IMR-90 (cell line): ENCODE measurements at regions not wholly inside any gene's neighbourhood (a gene's known extent, or its start where the extent isn't known, plus 50 kb on each side); places are given as distances from the start of the nearest gene placed in this dataset.

Experiments used
- ATAC-seq: fragments of 200-7000 bp; cut with Tn5 transposase; 2 replicates; pipeline ENCODE4 v1.9.1; 2020; ENCODE audit warnings: low read depth, mild to moderate bottlenecking, moderate library complexity
- BruUV-seq: library from RNA; stranded (reverse); fragments of 400-500 nt; replicated peaks from 2 replicates; lab custom pipeline; 2021; lab: Mats Ljungman, UMichigan
- CTCF ChIA-PET: fragments of 300-600 bp; formaldehyde crosslinking; extraction: SDS; loops from one replicate; lab custom pipeline; 2021; ENCODE audit warnings: antibody characterized with exemption; lab: Yijun Ruan, JAX
- POLR2A ChIA-PET: fragments of 300-600 bp; sonication (Branson Sonifier 250); formaldehyde crosslinking; loops from one replicate; lab custom pipeline; 2022; ENCODE audit warnings: antibody characterized with exemption; ENCODE audit not compliant: unreplicated experiment; lab: Charles Lee
- DNase-seq: peaks from one replicate; pipeline ENCODE4 v3.0.0; 2013
- H2AFZ ChIP-seq: replicated peaks from 2 replicates; pipeline ENCODE3; 2013; ENCODE audit warnings: low read length, mild to moderate bottlenecking; ENCODE audit not compliant: poor library complexity
- H2AK5ac ChIP-seq: 2 replicates; pipeline ENCODE4 v1.6.1; 2013; ENCODE audit warnings: low read depth, low read length, inconsistent platforms
- H2AK9ac ChIP-seq: replicated peaks from 2 replicates; pipeline ENCODE3; 2013; ENCODE audit warnings: mild to moderate bottlenecking, low read depth, low read length, moderate library complexity; ENCODE audit not compliant: poor library complexity
- H2BK120ac ChIP-seq: 2 replicates; pipeline ENCODE4 v1.6.1; 2013; ENCODE audit warnings: low read depth, low read length, inconsistent platforms
- H2BK15ac ChIP-seq: 3 replicates; pipeline ENCODE4 v1.6.1; 2013; ENCODE audit warnings: low read depth, low read length, inconsistent platforms
- H2BK20ac ChIP-seq: 2 replicates; pipeline ENCODE4 v1.6.1; 2013; ENCODE audit warnings: low read depth, mild to moderate bottlenecking, inconsistent platforms, low read length, moderate library complexity
- H2BK5ac ChIP-seq: 2 replicates; pipeline ENCODE4 v1.6.1; 2013; ENCODE audit warnings: mild to moderate bottlenecking, low read depth, low read length, inconsistent platforms; ENCODE audit not compliant: poor library complexity, severe bottlenecking
- H3K14ac ChIP-seq: replicated peaks from 2 replicates; pipeline ENCODE4 v1.6.1; 2013; ENCODE audit warnings: low read depth, low read length, inconsistent platforms
- H3K18ac ChIP-seq: 2 replicates; pipeline ENCODE4 v1.6.1; 2013; ENCODE audit warnings: low read depth, low read length, control low read depth
- H3K23ac ChIP-seq: 2 replicates; pipeline ENCODE4 v1.6.1; 2013; ENCODE audit warnings: low read depth, low read length, inconsistent platforms
- H3K27ac ChIP-seq: 2 replicates; pipeline ENCODE4 v1.5.1; 2013; ENCODE audit warnings: mild to moderate bottlenecking, control low read depth, low read length; ENCODE audit not compliant: insufficient read depth
- H3K27me3 ChIP-seq: 2 replicates; pipeline ENCODE4 v1.6.1; 2013; ENCODE audit warnings: low read length; ENCODE audit not compliant: control insufficient read depth, insufficient read depth
- H3K36me3 ChIP-seq: 2 replicates; pipeline ENCODE4 v1.6.1; 2013; ENCODE audit warnings: low read length, mixed read lengths; ENCODE audit not compliant: control insufficient read depth, insufficient read depth
- H3K4ac ChIP-seq: 2 replicates; pipeline ENCODE4 v1.6.1; 2013; ENCODE audit warnings: low read depth, low read length, inconsistent platforms
- H3K4me1 ChIP-seq: 2 replicates; pipeline ENCODE4 v1.6.1; 2013; ENCODE audit warnings: low read length, mixed read lengths; ENCODE audit not compliant: control insufficient read depth, insufficient read depth
- H3K4me2 ChIP-seq: 2 replicates; pipeline ENCODE4 v1.6.1; 2013; ENCODE audit warnings: low read depth, mild to moderate bottlenecking, control low read depth, low read length, moderate library complexity
- H3K4me3 ChIP-seq: 2 replicates; pipeline ENCODE4 v1.5.1; 2013; ENCODE audit warnings: low read depth, mild to moderate bottlenecking, control low read depth, low read length, moderate library complexity; ENCODE audit not compliant: insufficient read depth
- H3K56ac ChIP-seq: 2 replicates; pipeline ENCODE4 v1.6.1; 2013; ENCODE audit warnings: low read length, inconsistent platforms; ENCODE audit not compliant: insufficient read depth; ENCODE audit errors: extremely low read depth
- H3K79me1 ChIP-seq, 2 experiments: 2 replicates each; pipeline ENCODE4 v1.6.1; 2013; ENCODE audit warnings: low read length in 2 of 2, inconsistent platforms in 1 of 2, low read depth in 1 of 2
- H3K9ac ChIP-seq: 2 replicates; pipeline ENCODE4 v1.6.1; 2013; ENCODE audit warnings: low read depth, low read length, control low read depth
- H3K9me1 ChIP-seq: 2 replicates; pipeline ENCODE4 v1.6.1; 2013; ENCODE audit warnings: low read length, inconsistent platforms; ENCODE audit not compliant: insufficient read depth
- H3K9me3 ChIP-seq: 2 replicates; pipeline ENCODE4 v1.6.1; 2013; ENCODE audit warnings: low read length; ENCODE audit not compliant: control insufficient read depth, insufficient read depth
- H4K20me1 ChIP-seq: 2 replicates; pipeline ENCODE4 v1.6.1; 2013; ENCODE audit warnings: low read length, inconsistent platforms; ENCODE audit not compliant: insufficient read depth
- H4K5ac ChIP-seq: 2 replicates; pipeline ENCODE4 v1.6.1; 2013; ENCODE audit warnings: mild to moderate bottlenecking, low read depth, low read length, control low read depth
- H4K8ac ChIP-seq, 2 experiments: 2 replicates each; pipeline ENCODE4 v1.6.1; 2013; ENCODE audit warnings: low read depth in 2 of 2, low read length in 2 of 2, control low read depth in 1 of 2, inconsistent platforms in 1 of 2
- H4K91ac ChIP-seq: 2 replicates; pipeline ENCODE4 v1.6.1; 2013; ENCODE audit warnings: low read depth, low read length, inconsistent platforms; ENCODE audit not compliant: insufficient read depth
- BHLHE40 ChIP-seq: fragments of 150-350 bp; IDR thresholded peaks from 2 replicates; pipeline ENCODE4 v1.6.1; 2016; ENCODE audit warnings: mild to moderate bottlenecking, low read depth, low read length
- CEBPB ChIP-seq: IDR thresholded peaks from 2 replicates; pipeline ENCODE4 v1.6.1; 2012; ENCODE audit warnings: low read depth, low read length, improper control_type of control experiment
- CHD1 ChIP-seq: IDR thresholded peaks from 2 replicates; pipeline ENCODE4 v1.6.1; 2012; ENCODE audit warnings: low read depth, low read length, improper control_type of control experiment
- FOS ChIP-seq: fragments of 150-350 bp; IDR thresholded peaks from 2 replicates; pipeline ENCODE4 v1.6.1; 2016; ENCODE audit warnings: low read depth, low read length
- MAFK ChIP-seq: IDR thresholded peaks from 2 replicates; pipeline ENCODE4 v1.6.1; 2012; ENCODE audit warnings: low read depth, low read length, improper control_type of control experiment
- MAZ ChIP-seq: IDR thresholded peaks from 2 replicates; pipeline ENCODE4 v1.6.1; 2012; ENCODE audit warnings: low read depth, mild to moderate bottlenecking, low read length, improper control_type of control experiment, moderate library complexity, borderline replicate concordance
- MXI1 ChIP-seq: IDR thresholded peaks from 2 replicates; pipeline ENCODE4 v1.6.1; 2012; ENCODE audit warnings: low read depth, mild to moderate bottlenecking, low read length, moderate library complexity, borderline replicate concordance
- NFE2L2 ChIP-seq: fragments of 150-350 bp; IDR thresholded peaks from 2 replicates; pipeline ENCODE4 v1.6.1; 2016; ENCODE audit warnings: low read depth, mild to moderate bottlenecking, low read length
- POLR2A ChIP-seq: IDR thresholded peaks from 2 replicates; pipeline ENCODE4 v1.6.1; 2012; ENCODE audit warnings: mild to moderate bottlenecking, low read depth, low read length
- RAD21 ChIP-seq: IDR thresholded peaks from 2 replicates; pipeline ENCODE4 v1.6.1; 2012; ENCODE audit warnings: low read length, improper control_type of control experiment
- RCOR1 ChIP-seq: IDR thresholded peaks from 2 replicates; pipeline ENCODE4 v1.6.1; 2012; ENCODE audit warnings: mild to moderate bottlenecking, low read length, improper control_type of control experiment; ENCODE audit not compliant: insufficient replicate concordance
- RFX5 ChIP-seq: IDR thresholded peaks from 2 replicates; pipeline ENCODE4 v1.8.0; 2012; ENCODE audit warnings: low read depth, mild to moderate bottlenecking, low read length, moderate library complexity
- SMC3 ChIP-seq: fragments of 150-350 bp; IDR thresholded peaks from 2 replicates; pipeline ENCODE4 v1.6.1; 2016; ENCODE audit warnings: low read depth, mild to moderate bottlenecking, antibody characterized with exemption, low read length, moderate library complexity
- WGBS, 2 experiments: methylation state at CpG; one replicate each; pipeline versions ENCODE4 v1.1.5 to v1.1.7; 2013; ENCODE audit warnings: missing lambda C conversion rate in 2 of 2; ENCODE audit not compliant: insufficient read length in 1 of 2; ENCODE audit errors: extremely low coverage in 2 of 2; 5-methylcytosine and 5-hydroxymethylcytosine counted together
- dilution Hi-C: fragments of 300-500 bp; cut with HindIII; formaldehyde crosslinking; loops from one replicate; pipeline ENCODE4 v1.14.3; 2018; ENCODE audit warnings: low sequenced_read_pairs; ENCODE audit not compliant: unreplicated experiment
- in situ Hi-C: fragments of 300-500 bp; cut with MboI; formaldehyde crosslinking; loops from 3 replicates; pipeline ENCODE4 v1.14.3; 2019; ENCODE audit warnings: low sequenced_read_pairs, inconsistent platforms, mixed read lengths
- intact Hi-C: fragments of 100-400 bp; cut with micrococcal nuclease; formaldehyde crosslinking; loops from 2 replicates; pipeline ENCODE4 v1.10.0; 2022
- TF ChIP-seq, protein P1 (sequence below): fragments of 150-350 bp; IDR thresholded peaks from 2 replicates; pipeline ENCODE4 v1.6.1; 2016; ENCODE audit warnings: low read depth, mild to moderate bottlenecking, low read length, moderate library complexity, borderline replicate concordance
- TF ChIP-seq, protein P2 (sequence below): conservative IDR thresholded peaks from 2 replicates; pipeline ENCODE4 v1.5.1; 2012; ENCODE audit warnings: mild to moderate bottlenecking, low read depth, low read length, improper control_type of control experiment
- TF ChIP-seq, protein P3 (sequence below): fragments of 150-350 bp; IDR thresholded peaks from 2 replicates; pipeline ENCODE4 v1.6.1; 2017; ENCODE audit warnings: mild to moderate bottlenecking, antibody characterized with exemption, low read length, low read depth

DNA sequence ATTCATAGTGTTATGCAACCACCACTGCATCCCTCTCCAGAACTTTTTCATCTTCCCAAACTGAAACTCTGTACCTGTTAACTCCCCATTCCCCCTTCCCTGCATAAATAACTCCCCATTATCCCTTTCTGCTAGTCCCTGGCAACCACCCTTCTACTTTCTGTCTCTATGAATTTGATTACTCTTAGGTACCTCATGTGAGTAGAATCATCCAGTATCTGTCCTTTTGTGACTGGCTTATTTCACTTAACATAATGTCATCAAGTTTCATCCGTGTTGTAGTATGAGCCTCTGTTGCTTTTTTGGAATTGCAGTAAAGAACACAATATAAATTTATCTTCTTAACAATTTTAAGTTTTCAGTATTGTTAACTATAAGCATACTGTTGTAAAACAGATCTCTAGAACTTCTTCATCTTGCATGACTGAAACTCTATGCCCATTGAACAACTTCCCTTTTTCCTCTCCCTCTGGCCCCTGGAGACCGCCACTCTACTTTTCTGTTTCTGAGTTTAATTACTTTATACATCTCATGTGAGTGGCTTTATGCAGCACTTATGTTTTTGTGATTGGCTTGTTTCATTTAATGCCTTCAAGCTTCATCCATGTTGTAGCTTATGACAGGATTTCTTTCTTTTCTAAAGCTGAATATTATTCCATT is 87.3 kb upstream of the ABCC4 start:
- Histone ChIP-seq H2BK20ac (no peak overlapping the region), H4K20me1 (no peaks in the 10 kb centered on the region), H3K9me1 (no peaks in the 10 kb centered on the region), H4K8ac (no peak overlapping the region), H3K18ac (no peak overlapping the region), H3K4me1 (no peaks in the 10 kb centered on the region; the same call in 1 of the 2 replicates), H3K27me3 (peaks cover 15% of the 10 kb centered on the region), H3K14ac (no peak overlapping the region), H4K5ac (no peak overlapping the region), H2AK9ac (no peak overlapping the region), H3K56ac (no peak overlapping the region), H3K4ac (no peak overlapping the region), H3K79me1 (no peaks in the 10 kb centered on the region), H2BK5ac (no peak overlapping the region), H3K36me3 (no peaks in the 10 kb centered on the region), H3K27ac (no peak overlapping the region), H2BK15ac (no peak overlapping the region), H3K9me3 (no peaks in the 10 kb centered on the region), H2BK120ac (no peak overlapping the region), H3K4me2 (no peak overlapping the region), H2AK5ac (no peak overlapping the region), H2AFZ (no peak overlapping the region), H3K23ac (no peak overlapping the region), H3K9ac (no peak overlapping the region), H4K91ac (no peak overlapping the region), H3K4me3 (no peak overlapping the region)
- ChIA-PET POLR2A (no interaction called here), CTCF (interaction anchor here (0.6 kb wide), 1 partner anchor 15 kb away, joined by 3 read pairs; no protein-coding TSS in a partner anchor)
- no CpG with 5 or more reads among the region's 2 CpGs for WGBS, 2 experiments
- TF ChIP-seq, protein P1, sequence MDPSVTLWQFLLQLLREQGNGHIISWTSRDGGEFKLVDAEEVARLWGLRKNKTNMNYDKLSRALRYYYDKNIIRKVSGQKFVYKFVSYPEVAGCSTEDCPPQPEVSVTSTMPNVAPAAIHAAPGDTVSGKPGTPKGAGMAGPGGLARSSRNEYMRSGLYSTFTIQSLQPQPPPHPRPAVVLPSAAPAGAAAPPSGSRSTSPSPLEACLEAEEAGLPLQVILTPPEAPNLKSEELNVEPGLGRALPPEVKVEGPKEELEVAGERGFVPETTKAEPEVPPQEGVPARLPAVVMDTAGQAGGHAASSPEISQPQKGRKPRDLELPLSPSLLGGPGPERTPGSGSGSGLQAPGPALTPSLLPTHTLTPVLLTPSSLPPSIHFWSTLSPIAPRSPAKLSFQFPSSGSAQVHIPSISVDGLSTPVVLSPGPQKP = no peak
- no peak for TF ChIP-seq CEBPB
- no peak for TF ChIP-seq RCOR1
- no peak for TF ChIP-seq FOS
- TF ChIP-seq MAZ = no peak
- TF ChIP-seq CHD1 = no peak
- no peak for TF ChIP-seq POLR2A
- TF ChIP-seq, protein P2, sequence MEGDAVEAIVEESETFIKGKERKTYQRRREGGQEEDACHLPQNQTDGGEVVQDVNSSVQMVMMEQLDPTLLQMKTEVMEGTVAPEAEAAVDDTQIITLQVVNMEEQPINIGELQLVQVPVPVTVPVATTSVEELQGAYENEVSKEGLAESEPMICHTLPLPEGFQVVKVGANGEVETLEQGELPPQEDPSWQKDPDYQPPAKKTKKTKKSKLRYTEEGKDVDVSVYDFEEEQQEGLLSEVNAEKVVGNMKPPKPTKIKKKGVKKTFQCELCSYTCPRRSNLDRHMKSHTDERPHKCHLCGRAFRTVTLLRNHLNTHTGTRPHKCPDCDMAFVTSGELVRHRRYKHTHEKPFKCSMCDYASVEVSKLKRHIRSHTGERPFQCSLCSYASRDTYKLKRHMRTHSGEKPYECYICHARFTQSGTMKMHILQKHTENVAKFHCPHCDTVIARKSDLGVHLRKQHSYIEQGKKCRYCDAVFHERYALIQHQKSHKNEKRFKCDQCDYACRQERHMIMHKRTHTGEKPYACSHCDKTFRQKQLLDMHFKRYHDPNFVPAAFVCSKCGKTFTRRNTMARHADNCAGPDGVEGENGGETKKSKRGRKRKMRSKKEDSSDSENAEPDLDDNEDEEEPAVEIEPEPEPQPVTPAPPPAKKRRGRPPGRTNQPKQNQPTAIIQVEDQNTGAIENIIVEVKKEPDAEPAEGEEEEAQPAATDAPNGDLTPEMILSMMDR = no peak
- TF ChIP-seq MAFK = no peak
- no peak for TF ChIP-seq RAD21
- no peak for TF ChIP-seq BHLHE40
- TF ChIP-seq SMC3 = no peak
- no peak for TF ChIP-seq RFX5
- TF ChIP-seq, protein P3, sequence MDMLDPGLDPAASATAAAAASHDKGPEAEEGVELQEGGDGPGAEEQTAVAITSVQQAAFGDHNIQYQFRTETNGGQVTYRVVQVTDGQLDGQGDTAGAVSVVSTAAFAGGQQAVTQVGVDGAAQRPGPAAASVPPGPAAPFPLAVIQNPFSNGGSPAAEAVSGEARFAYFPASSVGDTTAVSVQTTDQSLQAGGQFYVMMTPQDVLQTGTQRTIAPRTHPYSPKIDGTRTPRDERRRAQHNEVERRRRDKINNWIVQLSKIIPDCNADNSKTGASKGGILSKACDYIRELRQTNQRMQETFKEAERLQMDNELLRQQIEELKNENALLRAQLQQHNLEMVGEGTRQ = no peak
- no peak for TF ChIP-seq MXI1
- no peak for TF ChIP-seq NFE2L2
- DNase-seq = no peak
- dilution Hi-C loops = no loop called here
- ATAC-seq = no peak
- intact Hi-C loops = no loop called here
- BruUV-seq = no TSS peak
- in situ Hi-C loops = no loop called here
